Adipocyte (in vitro differentiated cells): ENCODE measurements at regions not wholly inside any gene's neighbourhood (a gene's known extent, or its start where the extent isn't known, plus 50 kb on each side); places are given as distances from the start of the nearest gene placed in this dataset.
A peak's percentile ranks its signal among the peaks of the same experiment; 100 is the strongest.

Source experiments
- DNase-seq: peaks from one replicate; pipeline ENCODE4 v3.0.0-alpha.2; 2015; ENCODE audit warnings: low read depth
- H3K27me3 ChIP-seq: replicated peaks from 2 replicates; pipeline ENCODE4 v1.7.0; 2013; ENCODE audit warnings: mild to moderate bottlenecking, low read length, moderate library complexity; ENCODE audit not compliant: control insufficient read depth, insufficient read depth
- H3K36me3 ChIP-seq: 2 replicates; pipeline ENCODE4 v1.7.0; 2013; ENCODE audit warnings: low read length, mild to moderate bottlenecking, moderate library complexity; ENCODE audit not compliant: control insufficient read depth, insufficient read depth, severe bottlenecking
- H3K4me1 ChIP-seq: 2 replicates; pipeline ENCODE4 v1.7.0; 2013; ENCODE audit warnings: mild to moderate bottlenecking, low read length, moderate library complexity; ENCODE audit not compliant: control insufficient read depth, insufficient read depth
- H3K4me3 ChIP-seq: 2 replicates; pipeline ENCODE4 v1.7.0; 2013; ENCODE audit warnings: mild to moderate bottlenecking, low read length, moderate library complexity
- H3K9ac ChIP-seq: 2 replicates; pipeline ENCODE4 v1.7.0; 2013; ENCODE audit warnings: mild to moderate bottlenecking, low read length, moderate library complexity
- H3K9me3 ChIP-seq: 2 replicates; pipeline ENCODE4 v1.7.0; 2013; ENCODE audit warnings: mild to moderate bottlenecking, low read length, moderate library complexity; ENCODE audit not compliant: control insufficient read depth

DNA sequence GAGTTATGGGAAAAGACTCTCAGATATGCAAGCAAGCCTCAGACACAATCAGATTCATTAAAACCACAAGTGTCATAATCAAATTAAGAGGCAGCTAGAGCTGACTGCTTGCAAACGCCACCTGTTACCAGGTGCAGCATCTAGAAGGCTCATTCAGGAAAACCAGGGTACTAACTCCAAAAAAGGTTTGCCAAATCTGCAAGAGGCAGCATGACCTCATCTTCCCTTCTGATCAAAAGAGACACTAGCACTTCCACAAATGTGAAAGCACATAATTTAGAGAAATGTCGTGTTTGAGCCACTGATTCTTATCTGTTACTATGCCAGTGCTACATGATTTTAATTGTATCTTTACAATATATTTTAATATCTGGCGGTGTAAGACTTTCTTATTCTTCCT is 123.3 kb upstream of the NANOGP8 start:
- no peak for DNase-seq
- H3K27me3 ChIP-seq: no peaks in the 10 kb centered on the region
- no peaks in the 10 kb centered on the region for H3K9me3 ChIP-seq
- no peak overlapping the region for H3K4me3 ChIP-seq
- H3K4me1 ChIP-seq: peaks cover 20% of the 10 kb centered on the region
- H3K9ac ChIP-seq: no peak overlapping the region
- H3K36me3 ChIP-seq: no peaks in the 10 kb centered on the region

GRCh38 chr15:35206060-35206675 is 121.1 kb upstream of the NANOGP8 start:
- no peaks in the 10 kb centered on the region for H3K27me3 ChIP-seq

GRCh38 chr15:35198197-35198596 is 113.1 kb upstream of the NANOGP8 start:
- no peaks in the 10 kb centered on the region for H3K9me3 ChIP-seq
- DNase-seq: no peak
- no peak overlapping the region for H3K9ac ChIP-seq
- H3K4me1 ChIP-seq: peaks cover 2% of the 10 kb centered on the region
- no peaks in the 10 kb centered on the region for H3K36me3 ChIP-seq
- no peaks in the 10 kb centered on the region for H3K27me3 ChIP-seq
- H3K4me3 ChIP-seq: no peak overlapping the region

More at GRCh38 chr15:35206060-35206675, 121.1 kb upstream of the NANOGP8 start:
- DNase-seq: no peak
- Histone ChIP-seq H3K9ac (no peak overlapping the region), H3K36me3 (no peaks in the 10 kb centered on the region), H3K9me3 (no peaks in the 10 kb centered on the region), H3K4me1 (peaks cover 15% of the 10 kb centered on the region), H3K4me3 (no peak overlapping the region)

DNA sequence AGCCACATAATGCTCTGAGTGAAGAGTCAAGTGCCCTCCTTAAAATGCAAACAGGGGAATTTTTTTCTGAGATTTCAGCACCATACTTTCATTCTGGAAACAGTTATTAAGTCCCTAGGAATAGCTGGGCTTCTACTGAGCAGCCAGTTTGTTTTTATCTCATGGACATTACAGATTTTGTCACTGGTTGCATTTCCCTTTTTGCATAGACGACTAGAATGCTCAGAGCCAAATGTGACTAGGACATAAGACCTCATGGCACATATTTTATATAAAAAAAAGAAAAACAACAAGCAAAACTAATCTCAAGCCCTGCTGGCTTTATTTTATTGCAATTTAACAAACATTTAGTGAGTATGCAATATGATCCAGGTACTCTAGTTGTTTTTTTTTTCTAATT is 112.7 kb upstream of the NANOGP8 start:
- Histone ChIP-seq H3K4me1 (peaks cover 2% of the 10 kb centered on the region), H3K9ac (no peak overlapping the region), H3K9me3 (no peaks in the 10 kb centered on the region), H3K36me3 (no peaks in the 10 kb centered on the region), H3K4me3 (no peak overlapping the region), H3K27me3 (no peaks in the 10 kb centered on the region)
- DNase-seq: no peak

GRCh38 chr15:35197306-35197705 is 112.2 kb upstream of the NANOGP8 start:
- H3K9ac ChIP-seq: no peak overlapping the region
- peak overlapping the region; percentile 52 for H3K4me3 ChIP-seq
- H3K9me3 ChIP-seq: peaks cover 2% of the 10 kb centered on the region
- no peak for DNase-seq
- no peaks in the 10 kb centered on the region for H3K36me3 ChIP-seq
- H3K27me3 ChIP-seq: no peaks in the 10 kb centered on the region
- H3K4me1 ChIP-seq: peaks cover 2% of the 10 kb centered on the region

GRCh38 chr15:35196273-35196672 is 111.2 kb upstream of the NANOGP8 start:
- no peaks in the 10 kb centered on the region for H3K27me3 ChIP-seq
- DNase-seq: no peak
- no peak overlapping the region for H3K4me3 ChIP-seq
- peaks cover 2% of the 10 kb centered on the region for H3K4me1 ChIP-seq
- H3K9ac ChIP-seq: no peak overlapping the region
- no peaks in the 10 kb centered on the region for H3K36me3 ChIP-seq
- peaks cover 12% of the 10 kb centered on the region for H3K9me3 ChIP-seq

DNA sequence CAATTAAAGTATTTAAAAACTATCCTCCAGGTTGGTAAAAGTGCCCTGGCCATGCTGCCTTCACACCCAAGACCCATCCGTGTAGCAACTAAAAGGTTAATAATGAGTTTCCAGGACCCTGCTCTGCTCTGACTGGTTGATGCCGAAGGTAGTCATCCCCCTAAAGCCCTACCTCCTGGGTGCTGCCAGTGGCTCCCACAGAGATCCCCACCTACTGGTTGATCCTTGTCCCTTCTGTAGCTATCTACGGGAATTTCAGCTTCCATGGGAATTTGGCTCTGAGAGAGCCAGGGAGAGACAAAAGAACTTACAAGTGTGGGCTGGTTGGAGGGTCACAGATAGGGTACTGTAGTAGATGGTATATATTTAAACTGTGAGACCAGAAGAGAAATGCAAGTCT is 110.6 kb upstream of the NANOGP8 start:
- DNase-seq: no peak
- H3K9ac ChIP-seq: no peak overlapping the region
- no peaks in the 10 kb centered on the region for H3K27me3 ChIP-seq
- H3K9me3 ChIP-seq: peaks cover 17% of the 10 kb centered on the region
- H3K4me1 ChIP-seq: peaks cover 2% of the 10 kb centered on the region
- H3K4me3 ChIP-seq: no peak overlapping the region
- no peaks in the 10 kb centered on the region for H3K36me3 ChIP-seq

GRCh38 chr15:35195031-35195430 is 109.9 kb upstream of the NANOGP8 start:
- H3K4me1 ChIP-seq: peaks cover 2% of the 10 kb centered on the region
- H3K36me3 ChIP-seq: no peaks in the 10 kb centered on the region
- DNase-seq: no peak
- no peaks in the 10 kb centered on the region for H3K27me3 ChIP-seq
- no peak overlapping the region for H3K9ac ChIP-seq
- peaks cover 17% of the 10 kb centered on the region for H3K9me3 ChIP-seq
- no peak overlapping the region for H3K4me3 ChIP-seq

DNA sequence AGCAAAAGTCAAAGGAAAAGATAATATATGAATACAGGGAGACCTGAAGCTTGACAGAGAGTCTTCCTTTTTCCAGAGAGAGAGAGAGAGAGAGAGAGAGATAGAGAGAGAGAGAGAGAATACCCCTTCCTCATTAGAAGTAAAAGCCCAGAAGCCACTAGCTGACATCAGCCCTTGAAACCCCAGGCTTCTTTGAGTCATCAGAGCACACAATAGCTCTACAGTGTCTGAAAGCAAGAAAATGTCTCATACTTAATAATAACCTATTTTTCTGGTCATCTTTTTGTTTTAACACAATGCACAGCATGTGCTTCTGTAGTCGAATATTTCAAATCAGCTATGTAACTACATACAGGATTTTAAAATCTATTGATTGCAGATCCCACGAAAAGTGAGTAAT is 109.2 kb upstream of the NANOGP8 start:
- DNase-seq: no peak
- no peaks in the 10 kb centered on the region for H3K36me3 ChIP-seq
- H3K9ac ChIP-seq: no peak overlapping the region
- no peaks in the 10 kb centered on the region for H3K27me3 ChIP-seq
- H3K4me3 ChIP-seq: no peak overlapping the region
- H3K9me3 ChIP-seq: peaks cover 17% of the 10 kb centered on the region
- H3K4me1 ChIP-seq: peaks cover 2% of the 10 kb centered on the region

DNA sequence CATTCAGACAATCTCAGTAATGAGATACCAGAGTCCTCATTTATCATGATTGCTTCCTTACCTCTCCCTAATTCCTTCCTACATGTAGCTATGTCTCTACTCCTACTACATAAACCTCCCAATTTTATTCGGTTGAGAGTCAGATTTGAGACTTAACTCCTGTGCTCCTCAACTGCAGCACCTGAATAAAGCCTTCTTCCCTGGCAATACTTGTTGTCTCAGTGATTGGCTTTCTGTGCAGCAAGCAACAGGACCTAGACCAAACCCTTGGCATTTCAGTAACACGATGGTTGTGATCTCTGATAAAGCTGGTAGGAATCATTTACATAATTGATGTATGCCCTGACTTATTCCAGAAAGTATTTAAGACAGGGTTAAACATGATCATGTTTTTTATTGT is 106.7 kb upstream of the NANOGP8 start:
- Histone ChIP-seq H3K4me3 (no peak overlapping the region), H3K4me1 (peaks cover under 1% of the 10 kb centered on the region), H3K9ac (no peak overlapping the region), H3K9me3 (peaks cover 17% of the 10 kb centered on the region), H3K27me3 (no peaks in the 10 kb centered on the region), H3K36me3 (no peaks in the 10 kb centered on the region)
- no peak for DNase-seq

GRCh38 chr15:35186346-35186745 is 101.3 kb upstream of the NANOGP8 start:
- Histone ChIP-seq H3K4me1 (no peaks in the 10 kb centered on the region), H3K9ac (no peak overlapping the region), H3K9me3 (peaks cover 6% of the 10 kb centered on the region), H3K27me3 (no peaks in the 10 kb centered on the region), H3K4me3 (no peak overlapping the region), H3K36me3 (no peaks in the 10 kb centered on the region)
- DNase-seq: no peak

- H3K4me1 ChIP-seq: no peaks in the 10 kb centered on the region
- no peak overlapping the region for H3K9ac ChIP-seq
- no peaks in the 10 kb centered on the region for H3K27me3 ChIP-seq
- H3K4me3 ChIP-seq: no peak overlapping the region
- no peaks in the 10 kb centered on the region for H3K9me3 ChIP-seq
- no peak for DNase-seq
- H3K36me3 ChIP-seq: no peaks in the 10 kb centered on the region
Observed at GRCh38 chr15:35184646-35185045, 99.6 kb upstream of the NANOGP8 start.
